ENCODE measurements at regions not wholly inside any gene's neighbourhood (a gene's known extent, or its start where the extent isn't known, plus 50 kb on each side); places are given as distances from the start of the nearest gene placed in this dataset.
"Not testable (repeated sequence)": the region's sequence is repeated elsewhere in the genome, so short reads cannot be mapped to it uniquely, and the experiment has no call there.

- TF ChIP-seq CTCF (IDR thresholded peaks at IDR 0.05); POLR2A (IDR thresholded peaks at IDR 0.05; ENCODE audit: low read depth); POLR2AphosphoS5 (IDR thresholded peaks at IDR 0.05); EP300 (IDR thresholded peaks at IDR 0.05): not testable (repeated sequence)
These were observed 65.4 kb downstream of the COPRS start for GRCh38 chr17:31793634-31794033.

Measured in esophagus muscularis mucosa (tissue), 4 donors.